Activated CD4-positive, alpha-beta T cell treated with anti-CD3 and anti-CD28 coated beads, Interleukin-10, Interleukin-2, amounts not matched to agents 100 ng/mL and 50 ng/mL, durations not matched to agents 16 hours and 8 hours (primary cell): ENCODE measurements at regions not wholly inside any gene's neighbourhood (a gene's known extent, or its start where the extent isn't known, plus 50 kb on each side); places are given as distances from the start of the nearest gene placed in this dataset.
"Not testable (repeated sequence)": the region's sequence is repeated elsewhere in the genome, so short reads cannot be mapped to it uniquely, and the experiment has no call there.

Experiments used
- DNase-seq: peaks from one replicate; pipeline ENCODE4 v3.0.0-alpha.2; 2020

DNA sequence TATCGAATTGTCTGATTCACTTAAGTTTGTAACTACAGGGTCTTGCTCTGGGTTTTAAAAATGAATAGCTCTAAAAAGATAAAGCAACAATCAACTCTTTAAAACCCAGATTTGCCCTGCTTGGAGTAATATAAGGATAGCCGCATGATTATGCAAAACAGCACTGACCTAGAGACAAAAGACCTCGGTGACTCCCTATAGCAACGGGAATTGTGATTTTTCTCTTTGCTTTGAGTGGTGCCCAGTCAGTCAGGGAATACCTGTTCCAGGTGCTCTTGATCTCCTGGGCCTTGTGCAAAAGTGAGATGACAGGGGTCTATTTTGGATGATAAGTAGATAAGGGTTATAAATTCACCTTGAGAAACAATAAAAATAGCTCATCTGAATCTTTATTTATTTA is 336.3 kb upstream of the NOX3 start:
- no peak for DNase-seq

DNA sequence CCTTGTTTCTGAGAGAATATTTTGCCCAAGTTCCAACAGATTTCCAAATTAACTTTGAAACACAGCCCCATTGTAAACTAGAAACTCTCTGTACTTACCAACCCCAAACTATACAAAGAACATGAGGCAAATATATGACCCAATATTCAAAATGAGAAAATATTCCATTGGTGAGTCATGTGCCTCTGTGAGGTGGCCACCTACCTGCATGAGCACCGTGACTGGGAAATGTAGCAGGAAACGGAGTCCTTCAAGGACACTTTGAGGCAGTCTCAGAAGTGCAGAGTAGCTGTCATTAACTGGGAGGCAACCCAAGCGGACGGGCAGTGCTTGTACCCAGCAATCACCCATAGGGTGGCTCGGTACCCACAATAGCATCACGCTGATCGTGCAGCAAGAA is 335.5 kb upstream of the NOX3 start:
- DNase-seq = no peak

GRCh38 chr6:155787168-155787567 is 331.5 kb upstream of the NOX3 start:
- DNase-seq = no peak

- no peak for DNase-seq
These were observed 330.9 kb upstream of the NOX3 start for GRCh38 chr6:155786528-155786927.

- no peak for DNase-seq
These were observed 327.3 kb upstream of the NOX3 start for GRCh38 chr6:155782739-155783459.

DNA sequence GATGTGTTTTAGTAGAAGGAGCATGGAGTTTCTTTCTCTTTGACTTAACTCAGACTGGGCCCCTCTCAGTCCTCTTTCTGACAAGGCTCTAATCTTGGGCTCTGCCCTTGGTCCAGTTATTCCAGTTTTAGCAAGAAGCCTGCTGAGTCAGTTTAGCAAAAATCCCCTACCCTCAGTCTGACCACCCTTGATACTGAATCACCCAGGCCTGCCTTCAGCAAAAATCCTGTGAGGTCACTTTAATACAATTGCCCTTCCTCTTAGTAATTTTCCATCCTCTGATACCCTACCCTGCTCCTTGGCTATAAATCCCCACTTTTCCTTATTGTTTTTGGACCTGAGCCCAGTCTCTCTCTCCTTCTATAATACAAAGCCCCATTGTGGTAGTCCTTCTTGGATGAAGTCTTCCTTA is 326.7 kb upstream of the NOX3 start:
- no peak for DNase-seq

GRCh38 chr6:155779456-155779855 is 323.8 kb upstream of the NOX3 start:
- DNase-seq = no peak

GRCh38 chr6:155778336-155778735 is 322.7 kb upstream of the NOX3 start:
- DNase-seq = no peak

DNA sequence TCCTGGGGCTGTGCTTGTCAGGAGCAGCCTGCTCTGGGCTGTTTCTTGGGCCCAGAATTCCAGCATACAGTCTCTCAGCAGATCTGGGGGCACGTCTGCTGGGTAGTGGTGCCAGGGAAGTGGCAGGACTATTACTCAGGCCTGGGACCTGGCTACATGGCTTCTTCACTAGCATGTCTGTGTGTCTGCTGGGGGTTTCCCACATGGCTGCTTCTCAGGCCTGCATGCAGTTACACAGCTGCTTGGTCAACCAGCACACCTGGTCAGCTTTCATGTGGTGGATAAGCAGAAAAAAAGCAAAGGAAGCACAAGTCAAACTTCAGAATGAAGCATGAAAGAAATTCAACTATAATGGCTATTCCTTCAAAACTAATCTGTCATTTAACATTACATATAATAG is 316.2 kb upstream of the NOX3 start:
- DNase-seq = no peak

- no peak for DNase-seq
These were observed 315.2 kb upstream of the NOX3 start for GRCh38 chr6:155770856-155771255.

GRCh38 chr6:155770313-155770712 is 314.7 kb upstream of the NOX3 start:
- no peak for DNase-seq

DNA sequence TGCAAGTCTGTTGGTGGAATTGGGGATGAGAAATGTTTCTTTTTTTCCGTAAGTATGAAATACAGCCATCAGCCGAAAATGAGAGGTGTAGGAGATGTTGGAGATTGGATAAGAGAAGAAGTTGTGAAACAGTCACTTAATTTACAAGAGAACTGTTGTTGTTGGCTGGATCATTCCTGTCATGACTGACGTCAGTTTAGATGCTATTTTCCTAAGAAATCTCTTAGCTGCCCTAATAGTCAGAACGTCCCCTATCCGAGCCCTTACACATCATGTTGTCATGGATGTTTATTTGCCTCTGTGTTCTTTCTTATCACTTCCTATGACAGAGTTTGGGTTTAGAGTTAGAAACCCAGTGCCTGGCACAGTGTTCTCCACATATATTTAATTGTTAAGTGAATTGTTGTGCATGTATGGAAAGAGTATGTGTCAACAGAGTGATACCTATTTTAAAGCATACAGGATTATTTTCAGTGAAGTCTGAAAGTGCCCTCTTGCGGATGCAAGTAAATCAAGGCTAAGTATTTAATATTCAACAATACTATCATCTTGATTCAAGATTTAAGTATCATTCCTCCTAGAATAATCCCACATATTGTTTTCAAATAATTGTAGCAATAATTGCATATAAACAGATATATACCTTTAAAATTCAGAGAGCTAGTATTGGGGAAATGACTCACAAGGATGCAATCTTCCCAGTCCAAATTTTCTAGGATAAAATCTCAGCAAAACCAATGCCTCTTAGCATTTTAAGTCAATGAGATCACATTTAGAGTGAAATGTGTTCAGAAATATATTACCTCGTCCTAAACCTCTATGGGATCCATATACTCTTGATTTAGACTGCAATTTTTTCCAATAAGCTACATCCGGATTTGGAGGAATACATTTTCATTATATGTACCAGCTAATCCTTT is 309.9 kb upstream of the NOX3 start:
- DNase-seq = no peak

- no peak for DNase-seq
These were observed 307.0 kb upstream of the NOX3 start for GRCh38 chr6:155762649-155763048.

- DNase-seq = no peak
These were observed 299.8 kb upstream of the NOX3 start for GRCh38 chr6:155755452-155755851.

GRCh38 chr6:155748778-155749177 is 293.1 kb upstream of the NOX3 start:
- not testable (repeated sequence) for DNase-seq

GRCh38 chr6:155747491-155747890 is 291.9 kb upstream of the NOX3 start:
- no peak for DNase-seq

DNA sequence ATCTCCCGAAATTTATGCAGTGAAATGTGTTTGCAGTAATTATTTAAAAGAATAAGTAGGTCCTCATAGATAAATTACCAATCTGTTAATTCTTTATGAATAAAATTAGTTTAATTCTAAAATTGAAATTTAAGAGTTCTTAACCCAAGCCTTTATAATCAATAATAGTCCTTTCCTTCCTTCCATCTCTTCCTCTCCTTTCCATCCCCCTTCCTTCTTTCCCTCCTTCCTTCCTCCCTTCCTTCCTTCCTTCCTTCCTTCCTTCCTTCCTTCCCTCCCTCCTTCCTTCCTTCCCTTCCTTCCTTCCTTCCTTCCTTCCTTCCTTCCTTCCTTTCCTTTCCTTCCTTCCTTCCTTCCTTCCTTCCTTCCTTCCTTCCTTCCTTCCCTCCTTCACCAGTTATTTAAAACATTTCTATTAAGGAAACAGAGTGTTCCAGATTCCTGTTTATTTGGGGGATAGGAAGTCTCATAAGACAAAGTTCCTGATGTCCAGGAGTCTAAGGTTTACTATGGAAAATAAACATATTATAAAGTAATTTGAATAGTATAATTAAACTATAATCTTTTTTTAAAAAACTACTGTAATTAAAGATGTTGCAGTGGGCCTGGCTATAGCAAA is 285.3 kb upstream of the NOX3 start:
- DNase-seq = no peak

- DNase-seq = no peak
These were observed 283.0 kb upstream of the NOX3 start for GRCh38 chr6:155738602-155739105.

DNA sequence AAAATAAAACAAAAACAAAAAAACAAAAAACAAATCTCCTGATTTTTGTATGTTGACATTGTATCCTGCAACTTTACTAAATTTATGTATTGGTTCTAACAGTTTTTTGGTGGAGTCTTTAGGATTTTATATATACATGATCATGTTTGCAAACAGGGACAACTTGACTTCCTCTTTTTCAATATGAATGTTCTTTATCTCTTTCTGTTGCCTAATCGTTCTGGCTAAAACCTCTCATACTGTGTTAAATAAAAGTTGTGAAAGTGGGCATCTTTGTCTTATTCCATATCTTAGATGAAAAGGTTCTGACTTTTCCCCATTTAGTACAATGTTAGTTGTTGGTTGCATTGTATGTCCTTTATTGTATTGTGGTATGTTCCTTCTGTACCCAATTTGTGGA is 261.7 kb upstream of the NOX3 start:
- DNase-seq = no peak

DNA sequence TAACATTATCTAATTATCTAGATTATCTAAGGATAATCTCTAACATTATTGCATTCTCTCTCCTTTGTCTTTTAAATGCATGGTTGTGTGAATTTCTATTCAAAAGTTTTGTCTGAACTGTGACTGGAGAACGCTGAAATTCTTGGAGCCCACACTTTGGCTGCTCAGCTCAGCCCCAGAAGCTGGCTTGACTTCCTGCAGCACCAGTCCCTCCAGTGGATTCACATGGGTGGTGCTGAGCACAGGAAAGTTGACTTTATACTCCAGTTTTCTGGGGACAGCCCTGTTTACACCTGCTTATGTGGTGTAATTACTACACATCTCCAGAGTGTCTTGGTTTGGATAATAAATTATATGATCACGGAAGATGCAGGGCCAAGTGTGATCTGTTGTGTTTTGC is 255.1 kb upstream of the NOX3 start:
- no peak for DNase-seq

GRCh38 chr6:155709262-155709661 is 253.6 kb upstream of the NOX3 start:
- DNase-seq = no peak

DNA sequence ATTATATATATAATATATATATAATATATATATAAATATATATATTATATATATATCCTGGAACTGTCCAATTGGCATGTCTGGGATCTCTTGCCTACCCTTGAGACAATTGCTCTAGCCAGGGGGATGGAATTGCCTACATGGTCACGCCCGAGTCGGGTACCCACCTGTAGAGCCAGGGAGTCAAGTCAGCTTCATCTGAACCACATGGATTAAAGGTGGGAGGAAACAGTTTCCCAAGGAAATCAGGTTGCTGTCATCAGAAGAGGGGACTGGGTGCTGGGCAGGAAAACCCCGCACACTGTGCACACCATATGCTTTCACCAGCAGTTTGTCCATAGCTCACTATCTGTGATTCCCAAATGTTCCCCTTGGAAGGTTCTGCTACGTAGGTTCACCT is 252.5 kb upstream of the NOX3 start:
- no peak for DNase-seq

DNA sequence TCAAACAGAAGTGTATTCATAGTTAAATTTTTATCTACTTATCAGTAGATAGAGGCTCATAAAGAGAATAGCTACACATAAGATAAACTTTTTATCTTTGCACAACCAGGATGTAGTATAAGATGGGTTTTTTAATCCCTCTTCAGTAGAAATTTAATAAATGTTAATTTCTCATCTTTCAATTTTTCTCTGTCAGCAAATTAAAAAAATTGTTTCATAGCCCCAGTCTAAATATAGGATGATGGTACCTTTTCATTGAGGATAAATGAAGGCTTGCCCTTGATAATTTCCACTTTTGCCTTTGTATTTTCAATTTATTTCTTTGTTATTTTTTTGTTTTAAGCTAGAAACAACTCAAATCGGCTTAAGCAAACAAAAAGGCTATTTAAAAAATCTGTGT is 251.2 kb upstream of the NOX3 start:
- DNase-seq = no peak

DNA sequence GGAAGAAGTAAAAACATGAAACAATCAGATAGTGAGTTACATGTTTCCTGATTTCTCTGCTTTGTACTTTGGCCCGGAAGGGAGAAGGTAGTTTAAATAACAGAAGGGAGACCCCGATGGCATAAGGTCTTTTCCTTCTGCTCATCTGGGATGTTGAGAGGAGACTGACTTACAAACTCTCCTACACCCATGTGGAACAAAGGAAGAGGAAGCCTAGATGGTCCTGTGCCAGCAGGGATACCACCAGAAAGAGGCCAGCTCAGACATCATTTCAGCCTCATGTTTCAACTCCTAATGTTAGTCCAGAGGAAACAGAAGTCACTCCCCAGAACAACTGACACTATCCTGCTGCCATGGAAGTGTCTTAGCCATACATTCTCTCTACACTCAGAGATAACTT is 250.7 kb upstream of the NOX3 start:
- DNase-seq = no peak
